Right ventricle myocardium superior (tissue), 1 donor: ENCODE measurements at regions not wholly inside any gene's neighbourhood (a gene's known extent, or its start where the extent isn't known, plus 50 kb on each side); places are given as distances from the start of the nearest gene placed in this dataset.
"Not testable (repeated sequence)": the region's sequence is repeated elsewhere in the genome, so short reads cannot be mapped to it uniquely, and the experiment has no call there.

Source experiments
- ATAC-seq: fragments of 200-7000 bp; cut with Tn5 transposase; one replicate; pipeline ENCODE4 v1.9.1; 2020; ENCODE audit warnings: mild to moderate bottlenecking; ENCODE audit not compliant: poor library complexity
- DNase-seq: peaks from one replicate; pipeline ENCODE4 v3.0.0-alpha.2; 2020
- intact Hi-C: fragments of 100-400 bp; cut with DNase I; formaldehyde crosslinking; loops from one replicate; pipeline ENCODE4 v1.11.2; 2022
- donor health status: DM: no; HTN: yes; CAD: no; lungs with severe emphysema.

DNA sequence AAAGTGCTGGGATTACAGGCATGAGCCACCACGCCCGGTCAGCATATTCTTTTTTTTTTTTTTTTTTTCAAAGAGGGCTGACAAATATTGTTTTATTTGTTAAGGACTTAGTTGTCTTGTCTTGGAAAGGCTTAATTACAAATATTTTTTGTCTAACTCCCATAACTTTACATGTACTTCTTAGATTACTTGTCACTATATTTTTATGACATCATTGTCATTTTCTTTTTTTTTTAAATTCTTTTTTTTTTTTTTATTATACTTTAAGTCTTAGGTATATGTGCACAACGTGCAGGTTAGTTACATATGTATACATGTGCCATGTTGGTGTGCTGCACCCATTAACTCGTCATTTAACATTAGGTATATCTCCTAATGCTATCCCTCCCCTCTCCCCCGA lies 162.5 kb downstream of the DISP1 start:
- ATAC-seq, intact Hi-C loops, DNase-seq: not testable (repeated sequence)

DNA sequence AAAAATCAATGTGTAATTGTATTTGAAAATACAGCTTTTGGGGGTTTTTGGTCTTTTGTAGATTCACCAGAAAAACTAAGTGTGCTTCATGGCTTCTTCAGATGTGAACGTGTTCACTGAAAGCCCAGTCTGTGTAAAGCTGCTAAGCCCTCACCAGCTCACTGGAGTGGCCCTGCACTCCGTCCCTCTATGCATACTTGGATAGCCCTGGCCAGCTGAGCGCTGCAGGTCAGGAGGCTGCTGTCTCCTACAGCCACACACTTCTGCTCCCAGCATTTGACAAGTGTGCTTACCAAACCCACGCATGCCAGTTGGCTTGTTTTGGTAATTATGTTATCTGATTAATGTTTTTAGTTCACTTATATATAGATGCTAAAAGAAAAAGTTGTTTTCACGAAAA lies 163.5 kb downstream of the TLR5 start:
- no peak for ATAC-seq
- DNase-seq = no peak
- intact Hi-C loops = no loop called here

DNA sequence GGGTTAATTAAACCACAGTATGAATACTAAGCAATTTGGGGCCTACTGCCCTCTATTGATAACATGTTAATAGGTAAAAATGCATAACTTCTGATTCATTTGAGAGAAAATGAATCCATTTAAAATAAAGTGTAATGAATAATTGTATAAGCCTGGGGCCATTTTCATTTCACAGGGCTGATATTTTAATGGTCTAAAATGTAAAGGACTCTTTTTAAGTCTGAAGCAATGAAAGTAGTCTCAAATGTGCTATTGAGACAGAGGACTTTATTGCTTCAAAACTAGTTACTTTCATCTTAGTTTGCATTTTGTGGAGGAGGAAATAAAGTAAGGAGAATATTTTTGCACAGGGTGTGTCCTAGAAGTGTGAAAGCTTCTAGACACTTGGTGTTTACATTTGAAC lies 155.4 kb downstream of the TLR5 start:
- intact Hi-C loops = no loop called here
- DNase-seq (no peak), ATAC-seq (no peak)

DNA sequence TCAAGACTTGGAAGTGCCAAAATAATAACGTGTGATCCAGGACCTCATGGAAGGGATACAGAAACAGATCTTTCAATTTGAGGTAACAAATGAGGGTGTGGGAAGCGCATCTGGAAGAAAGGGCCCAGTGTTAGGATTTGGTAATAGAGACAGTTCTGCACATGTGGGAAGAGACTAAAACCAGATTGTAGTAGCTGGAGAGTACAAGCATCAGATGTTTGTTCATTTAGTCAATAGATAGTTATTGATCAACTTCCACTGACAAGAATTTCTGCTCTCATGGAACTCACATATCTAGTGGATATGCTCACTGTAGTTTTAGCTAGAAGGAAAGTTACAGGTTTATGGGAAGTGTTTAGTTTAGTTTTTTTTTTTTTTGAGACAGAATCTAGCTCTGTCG lies 153.6 kb downstream of the TLR5 start:
- DNase-seq (no peak), ATAC-seq (no peak)
- intact Hi-C loops = no loop called here

DNA sequence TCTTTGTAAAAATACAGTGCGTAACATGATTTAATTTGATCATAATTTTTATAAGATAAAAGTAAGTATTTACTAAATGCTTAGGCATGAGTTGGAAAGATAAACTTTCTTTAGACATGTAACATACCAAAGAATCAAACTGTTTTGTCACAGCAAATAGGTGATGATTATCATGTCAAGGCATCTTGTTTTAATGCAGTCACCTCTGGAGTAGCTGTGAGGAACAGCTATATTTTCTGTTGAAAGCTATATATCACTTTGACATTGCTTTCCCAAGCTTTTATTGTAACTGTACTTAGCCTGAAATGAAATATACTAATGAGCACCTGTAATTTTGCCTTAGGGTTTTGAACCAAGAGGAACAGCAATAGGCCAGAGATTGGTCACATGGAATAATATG lies 151.9 kb downstream of the TLR5 start:
- DNase-seq (no peak), ATAC-seq (no peak)
- intact Hi-C loops = no loop called here

DNA sequence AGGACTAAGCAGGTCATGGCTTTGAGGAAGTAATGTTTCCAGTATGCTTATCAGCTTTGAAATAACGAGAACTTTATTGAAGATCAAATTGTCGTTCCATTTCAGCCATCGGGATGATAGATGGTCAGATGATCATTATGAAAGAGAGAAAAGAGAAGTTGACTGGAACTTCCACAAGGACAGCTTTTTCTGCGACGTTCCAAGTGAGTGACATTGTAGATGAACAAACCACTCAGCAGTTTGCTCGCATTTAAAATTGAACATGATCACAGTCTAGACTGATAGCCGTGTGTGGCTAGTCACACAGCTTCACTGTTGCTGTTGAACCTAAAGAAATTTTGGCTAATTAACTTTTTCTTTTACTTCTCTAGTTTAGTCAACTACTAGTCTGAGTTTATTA lies 151.1 kb downstream of the TLR5 start:
- no peak for DNase-seq
- ATAC-seq = no peak
- intact Hi-C loops = no loop called here

DNA sequence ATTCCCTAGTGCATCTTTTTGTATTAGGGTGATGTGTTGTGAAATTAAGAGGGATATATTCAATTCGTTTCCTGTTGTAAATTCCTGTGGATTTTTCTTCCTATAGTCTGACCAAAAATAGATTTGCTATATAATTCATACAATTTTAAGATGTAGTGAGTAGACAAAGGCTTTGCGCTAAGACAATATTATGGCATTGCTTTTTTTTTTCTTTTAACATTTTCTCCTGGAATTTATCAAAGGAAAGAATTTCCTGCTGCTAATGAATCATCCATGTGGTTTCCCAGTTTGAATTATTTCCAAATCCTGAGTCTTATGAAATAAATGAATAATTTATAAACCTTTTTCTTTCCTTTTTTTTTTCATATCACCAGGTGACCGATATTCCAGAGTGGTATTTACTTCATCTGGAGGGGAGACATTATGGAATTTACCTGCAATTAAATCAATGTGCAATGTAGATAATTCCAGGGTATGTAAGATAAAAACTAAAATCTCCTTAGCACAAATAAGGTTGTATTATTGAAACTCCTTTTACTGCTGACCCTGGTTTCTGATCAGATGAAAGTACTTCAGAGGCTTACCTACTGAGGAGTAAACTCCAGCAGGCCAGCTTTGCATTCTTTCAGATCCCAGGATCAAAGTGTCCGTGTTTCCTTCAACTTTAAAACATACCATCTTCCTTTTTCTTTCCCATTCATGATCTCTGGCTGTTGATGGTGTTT lies 148.4 kb downstream of the TLR5 start:
- no peak for ATAC-seq
- DNase-seq = no peak
- intact Hi-C loops = no loop called here

DNA sequence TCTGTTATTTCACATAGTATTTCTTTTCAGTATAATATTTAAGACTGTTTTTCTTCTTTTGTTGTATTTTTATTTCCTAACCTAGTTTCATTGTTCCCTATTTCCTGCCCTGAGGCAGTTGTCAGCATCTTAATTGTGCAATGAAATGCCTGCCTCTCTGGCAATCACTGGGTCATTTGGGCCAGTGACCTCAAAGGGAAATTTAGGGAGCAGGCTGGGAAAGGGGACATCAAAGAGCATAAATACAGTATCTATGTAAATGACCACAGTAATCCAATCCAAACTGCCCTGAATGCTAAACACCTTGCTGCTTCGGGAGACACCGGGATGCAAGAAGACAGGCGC lies 147.8 kb downstream of the TLR5 start:
- ATAC-seq (no peak), DNase-seq (no peak)
- intact Hi-C loops = no loop called here

DNA sequence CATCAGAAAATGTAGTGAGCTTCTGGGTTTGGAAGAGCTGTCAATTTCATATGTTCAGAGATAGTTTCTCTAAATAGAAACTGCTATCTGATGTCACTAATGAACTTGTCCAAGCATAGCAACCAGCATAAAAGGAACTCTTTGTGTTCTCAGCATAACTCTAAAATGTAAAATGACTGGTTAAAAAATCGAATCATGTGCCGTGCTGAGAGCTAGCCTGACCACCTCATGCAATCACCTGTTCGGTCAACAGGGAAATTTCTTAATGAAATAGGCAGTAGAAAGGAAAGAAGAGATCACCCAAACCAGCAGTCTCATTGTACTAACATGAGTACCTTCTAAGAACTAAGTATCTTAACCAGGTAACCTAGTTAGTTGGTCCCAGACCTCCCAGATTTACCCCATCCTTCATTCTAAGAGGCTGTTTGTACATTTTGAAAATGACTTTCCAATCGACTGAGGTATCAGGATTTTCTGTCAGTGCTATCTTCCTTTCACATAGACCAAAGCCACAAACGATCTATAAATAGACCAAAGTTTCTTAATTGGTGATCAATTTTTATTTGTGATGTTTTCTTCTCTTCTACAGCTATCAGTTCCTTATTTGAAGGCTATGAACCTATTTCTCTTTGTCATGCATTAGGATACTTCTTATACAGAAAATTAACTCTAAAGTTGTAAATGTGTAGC lies 147.3 kb downstream of the TLR5 start:
- ATAC-seq (no peak), DNase-seq (no peak)
- intact Hi-C loops = no loop called here

DNA sequence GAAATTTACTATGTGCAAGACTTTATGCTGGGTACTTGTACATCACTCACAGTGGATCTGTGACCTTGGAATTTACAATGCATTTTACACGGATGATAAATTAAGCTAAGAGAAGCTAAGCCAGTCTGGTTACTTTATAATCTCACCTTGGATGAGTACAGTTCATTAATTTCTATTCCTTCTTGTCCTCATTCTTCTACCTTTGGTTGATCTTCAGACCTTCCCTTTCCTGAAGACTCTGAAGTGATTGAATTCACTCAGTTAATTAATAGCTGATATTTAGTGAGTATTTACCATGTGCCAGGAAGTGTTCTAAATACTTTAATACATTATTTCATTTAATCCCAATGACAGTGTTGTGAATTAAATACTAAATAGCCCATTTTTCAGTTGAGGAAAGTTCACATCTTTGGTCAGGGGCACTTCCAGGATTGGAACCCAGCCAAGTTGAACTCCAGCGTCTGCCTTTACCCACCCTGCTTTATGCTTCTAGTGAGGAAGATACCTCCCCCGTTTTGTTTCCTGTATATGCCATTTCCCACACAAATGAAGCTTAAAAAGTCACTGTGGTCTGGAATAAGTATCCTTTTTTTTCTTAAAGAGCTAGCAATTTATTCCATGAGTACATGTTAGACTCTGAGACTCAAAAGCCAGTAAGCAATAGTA lies 146.6 kb downstream of the TLR5 start:
- intact Hi-C loops = no loop called here
- ATAC-seq (no peak), DNase-seq (no peak)

DNA sequence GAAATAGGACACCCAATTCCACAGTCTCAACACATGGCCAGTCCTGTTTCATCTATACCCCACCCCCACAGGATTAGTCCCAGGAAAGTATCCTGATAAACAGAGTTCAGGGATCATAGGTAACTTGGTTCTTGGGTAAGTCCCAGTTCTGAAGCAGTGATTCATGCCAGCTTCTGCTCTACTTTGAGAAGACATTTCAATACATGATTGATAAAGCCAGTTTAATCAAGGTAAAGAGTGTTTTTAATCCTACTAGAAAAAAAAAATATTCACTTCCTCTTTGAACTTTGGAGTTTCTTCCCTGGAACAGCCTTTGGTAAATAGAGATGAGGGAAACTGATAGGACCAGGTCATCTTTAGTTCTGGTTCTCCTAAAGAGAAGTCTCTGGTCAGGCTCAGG lies 142.4 kb downstream of the TLR5 start:
- no peak for DNase-seq
- intact Hi-C loops = loop anchor here (10.0 kb wide), 1 partner anchor 74 kb away; no protein-coding TSS in a partner anchor
- no peak for ATAC-seq

DNA sequence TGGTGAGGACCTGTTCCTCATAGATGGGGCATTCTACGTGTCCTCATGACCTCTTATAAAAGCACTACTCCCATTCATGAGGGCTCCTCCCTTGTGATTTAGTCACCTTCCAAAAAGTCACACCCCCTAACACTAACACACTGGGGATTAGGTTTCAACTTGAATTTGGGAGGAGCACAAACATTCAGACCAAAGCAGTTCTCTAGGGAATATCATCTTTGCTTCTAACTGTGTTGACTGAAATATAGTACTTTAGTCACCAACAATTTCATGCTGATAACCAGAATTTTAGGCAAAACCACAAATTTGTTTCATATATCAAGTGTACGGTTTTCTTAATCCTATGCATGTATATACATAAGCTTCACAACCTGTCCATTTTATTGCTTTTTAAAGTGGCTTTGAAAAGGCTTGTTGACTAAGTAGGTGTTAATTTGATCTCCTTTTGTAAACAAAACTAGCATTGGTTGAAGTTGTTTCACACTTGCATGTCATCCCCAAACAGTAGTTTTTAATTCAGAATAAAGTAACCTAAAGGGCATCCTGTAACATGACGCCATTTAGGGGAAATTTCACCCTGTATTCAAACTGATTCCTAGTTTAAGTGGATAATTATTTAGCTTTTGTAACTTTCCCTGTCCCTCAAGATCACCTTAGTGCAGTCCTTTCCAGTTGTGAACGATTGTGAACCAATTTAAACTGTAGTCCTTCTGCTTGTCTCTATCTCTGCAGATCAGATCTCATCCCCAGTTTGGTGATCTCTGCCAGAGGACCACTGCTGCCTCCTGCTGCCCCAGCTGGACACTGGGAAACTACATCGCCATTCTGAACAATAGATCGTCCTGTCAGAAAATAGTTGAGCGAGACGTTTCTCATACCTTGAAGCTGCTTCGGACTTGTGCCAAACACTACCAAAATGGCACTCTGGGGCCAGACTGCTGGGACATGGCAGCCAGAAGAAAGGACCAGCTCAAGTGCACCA lies 141.1 kb downstream of the TLR5 start:
- intact Hi-C loops = loop anchor here (10.0 kb wide), 1 partner anchor 73 kb away; no protein-coding TSS in a partner anchor
- no peak for DNase-seq
- ATAC-seq = no peak

DNA sequence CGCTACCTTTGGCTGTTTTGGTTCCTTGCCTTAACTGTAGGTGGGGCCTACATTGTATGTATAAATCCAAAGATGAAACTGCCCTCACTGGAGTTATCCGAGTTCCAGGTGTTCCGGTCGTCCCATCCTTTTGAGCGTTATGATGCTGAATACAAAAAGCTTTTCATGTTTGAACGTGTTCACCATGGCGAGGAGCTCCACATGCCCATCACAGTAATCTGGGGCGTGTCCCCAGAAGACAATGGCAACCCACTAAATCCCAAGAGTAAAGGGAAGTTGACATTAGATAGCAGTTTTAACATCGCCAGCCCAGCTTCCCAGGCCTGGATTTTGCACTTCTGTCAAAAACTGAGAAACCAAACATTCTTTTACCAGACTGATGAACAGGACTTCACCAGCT lies 139.5 kb downstream of the TLR5 start:
- intact Hi-C loops = loop anchor here (10.0 kb wide), 1 partner anchor 71 kb away; no protein-coding TSS in a partner anchor
- no peak for DNase-seq
- ATAC-seq = no peak

DNA sequence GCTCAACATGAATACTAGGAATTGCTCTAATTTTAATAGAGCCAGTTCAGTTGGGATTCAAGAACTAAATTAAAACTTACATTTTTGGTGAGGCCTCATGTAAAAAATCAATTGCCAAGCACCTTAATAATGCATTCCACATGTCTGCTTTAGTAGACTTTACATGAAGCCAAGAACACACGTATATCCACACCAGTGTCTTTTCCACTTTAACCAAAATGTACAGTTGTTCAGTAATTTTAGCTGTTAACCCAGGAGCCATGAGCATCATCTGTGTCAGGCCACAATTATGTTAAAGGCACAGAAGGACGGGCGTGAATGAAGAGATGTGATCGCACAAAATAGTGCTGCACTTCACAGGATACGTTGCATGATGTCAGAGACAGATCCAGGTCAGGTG lies 136.7 kb downstream of the TLR5 start:
- intact Hi-C loops = loop anchor here (10.0 kb wide), 1 partner anchor 68 kb away; no protein-coding TSS in a partner anchor
- no peak for ATAC-seq
- no peak for DNase-seq

DNA sequence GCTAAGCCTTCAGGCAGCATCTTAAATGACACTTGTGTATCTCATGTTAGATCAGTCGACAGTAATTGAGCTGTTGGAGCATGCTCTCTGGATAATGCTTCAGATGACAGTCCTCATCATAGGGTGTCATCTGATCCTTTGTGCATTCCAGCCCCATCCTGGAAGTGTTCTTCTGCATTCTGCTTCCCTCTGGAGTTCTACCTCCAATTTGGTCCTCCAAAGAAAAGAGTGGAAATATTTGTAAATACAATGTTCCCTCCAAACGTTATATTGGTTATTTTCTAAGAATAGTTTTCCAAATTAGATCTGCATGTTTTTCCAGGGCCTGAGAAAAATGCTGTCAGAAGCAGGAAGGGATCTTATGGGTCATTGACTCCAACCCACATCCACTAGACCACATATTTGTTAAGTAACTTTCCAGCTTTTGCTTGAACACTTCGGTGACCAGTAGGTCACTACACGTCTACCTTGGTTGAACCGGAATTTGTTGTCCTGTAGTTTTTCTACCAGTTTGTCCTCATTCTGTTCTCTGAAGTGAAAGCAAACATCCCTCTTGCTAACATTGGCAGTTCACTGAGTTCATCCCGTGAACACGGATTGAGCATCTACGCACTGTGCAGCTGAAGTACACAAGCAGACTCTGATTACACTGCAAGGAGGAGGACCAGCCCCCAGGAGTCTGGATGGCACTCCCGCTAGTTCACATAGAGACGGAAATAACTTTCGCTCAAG lies 136.0 kb downstream of the TLR5 start:
- intact Hi-C loops = loop anchor here (10.0 kb wide), 1 partner anchor 68 kb away; no protein-coding TSS in a partner anchor
- DNase-seq (no peak), ATAC-seq (no peak)

DNA sequence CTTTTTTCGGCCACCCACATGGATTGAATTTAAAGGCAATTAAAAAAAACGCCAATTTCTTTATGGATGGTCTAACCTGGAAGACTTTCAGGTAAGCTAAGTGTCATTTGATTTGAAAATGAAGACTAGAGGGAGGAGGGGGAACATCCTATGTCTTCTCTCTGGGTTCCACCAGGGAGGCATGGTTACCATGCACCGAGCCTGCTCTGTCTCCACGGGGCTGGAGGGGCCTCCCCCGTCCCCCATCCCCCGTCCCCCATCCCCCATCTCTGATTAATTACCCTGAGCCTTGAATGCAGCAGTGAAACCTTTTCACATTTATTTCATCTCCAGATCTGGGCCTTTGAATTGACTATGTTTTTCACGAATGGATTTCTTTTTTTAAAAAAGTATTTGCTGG lies 135.1 kb downstream of the TLR5 start:
- DNase-seq (no peak), ATAC-seq (no peak)
- intact Hi-C loops = loop anchor here (10.0 kb wide), 1 partner anchor 67 kb away; no protein-coding TSS in a partner anchor

DNA sequence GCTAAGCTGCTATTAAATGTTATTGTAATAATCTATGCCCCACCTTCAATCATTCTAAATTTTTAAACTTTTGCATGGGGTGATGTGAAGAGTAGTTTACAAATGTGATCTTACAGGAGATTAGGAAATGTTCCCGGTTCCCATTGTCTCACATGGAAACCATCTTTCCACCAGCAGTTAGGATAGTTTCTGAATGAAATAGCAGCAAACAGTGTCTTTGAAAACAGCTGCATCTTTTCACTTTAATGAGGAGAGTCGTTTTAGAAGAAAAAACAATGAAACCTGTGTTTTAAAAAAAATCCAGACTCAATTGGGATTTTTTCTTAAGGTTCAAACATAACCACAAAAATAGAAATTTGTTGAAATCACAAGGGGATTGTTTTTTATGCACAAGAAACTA lies 134.2 kb downstream of the TLR5 start:
- no peak for DNase-seq
- intact Hi-C loops = loop anchor here (10.0 kb wide), 1 partner anchor 66 kb away; no protein-coding TSS in a partner anchor
- no peak for ATAC-seq

DNA sequence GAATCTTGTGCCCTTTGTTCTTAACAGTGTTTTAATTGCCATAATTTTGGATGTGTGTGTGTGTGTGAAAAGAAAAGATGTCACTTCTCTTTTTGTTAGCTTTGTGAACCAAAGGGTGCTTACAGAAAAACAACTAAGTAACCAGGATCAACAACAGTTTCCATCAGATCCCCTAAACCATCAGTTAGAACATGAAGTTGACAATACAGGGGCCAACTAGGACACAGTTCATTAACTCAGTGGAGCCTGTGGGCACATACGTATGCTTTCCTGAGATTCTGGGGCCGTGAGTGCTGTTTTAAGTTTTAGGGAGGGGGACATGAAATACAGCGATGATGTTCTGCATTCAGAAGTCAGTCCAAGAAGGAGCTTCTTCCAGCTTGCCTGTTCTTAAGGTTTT lies 133.6 kb downstream of the TLR5 start:
- ATAC-seq (no peak), DNase-seq (no peak)
- intact Hi-C loops = loop anchor here (10.0 kb wide), 1 partner anchor 65 kb away; no protein-coding TSS in a partner anchor
